GM12873 (cell line): ENCODE measurements at regions not wholly inside any gene's neighbourhood (a gene's known extent, or its start where the extent isn't known, plus 50 kb on each side); places are given as distances from the start of the nearest gene placed in this dataset.

Source experiments
- TF ChIP-seq, protein P1 (sequence below): IDR thresholded peaks from 2 replicates; pipeline ENCODE4 v1.5.1; 2012; ENCODE audit warnings: low read depth, mild to moderate bottlenecking, moderate library complexity, low read length, control low read depth; ENCODE audit not compliant: insufficient read depth; ENCODE audit errors: missing control alignments

DNA sequence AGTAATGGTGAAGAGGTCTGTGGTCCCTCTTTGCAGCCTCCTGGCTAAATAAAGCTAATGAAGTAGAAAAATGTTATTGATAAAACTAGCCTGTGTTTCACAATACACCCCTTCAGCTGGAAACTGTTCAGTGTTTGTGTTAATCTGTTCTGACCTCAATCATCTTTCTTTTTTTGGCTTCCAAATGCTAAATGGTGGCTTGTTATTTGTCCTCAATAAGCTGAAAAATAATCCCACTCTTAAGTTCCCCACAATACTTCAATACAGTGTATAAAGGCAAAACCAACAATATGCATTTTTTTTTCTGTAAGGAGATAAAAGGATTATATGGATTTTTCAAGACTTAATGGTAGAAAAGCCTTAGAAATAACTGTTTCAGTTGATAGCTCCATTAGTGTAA lies 560.5 kb downstream of the TUSC1 start:
- TF ChIP-seq, protein P1, sequence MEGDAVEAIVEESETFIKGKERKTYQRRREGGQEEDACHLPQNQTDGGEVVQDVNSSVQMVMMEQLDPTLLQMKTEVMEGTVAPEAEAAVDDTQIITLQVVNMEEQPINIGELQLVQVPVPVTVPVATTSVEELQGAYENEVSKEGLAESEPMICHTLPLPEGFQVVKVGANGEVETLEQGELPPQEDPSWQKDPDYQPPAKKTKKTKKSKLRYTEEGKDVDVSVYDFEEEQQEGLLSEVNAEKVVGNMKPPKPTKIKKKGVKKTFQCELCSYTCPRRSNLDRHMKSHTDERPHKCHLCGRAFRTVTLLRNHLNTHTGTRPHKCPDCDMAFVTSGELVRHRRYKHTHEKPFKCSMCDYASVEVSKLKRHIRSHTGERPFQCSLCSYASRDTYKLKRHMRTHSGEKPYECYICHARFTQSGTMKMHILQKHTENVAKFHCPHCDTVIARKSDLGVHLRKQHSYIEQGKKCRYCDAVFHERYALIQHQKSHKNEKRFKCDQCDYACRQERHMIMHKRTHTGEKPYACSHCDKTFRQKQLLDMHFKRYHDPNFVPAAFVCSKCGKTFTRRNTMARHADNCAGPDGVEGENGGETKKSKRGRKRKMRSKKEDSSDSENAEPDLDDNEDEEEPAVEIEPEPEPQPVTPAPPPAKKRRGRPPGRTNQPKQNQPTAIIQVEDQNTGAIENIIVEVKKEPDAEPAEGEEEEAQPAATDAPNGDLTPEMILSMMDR: no peak

DNA sequence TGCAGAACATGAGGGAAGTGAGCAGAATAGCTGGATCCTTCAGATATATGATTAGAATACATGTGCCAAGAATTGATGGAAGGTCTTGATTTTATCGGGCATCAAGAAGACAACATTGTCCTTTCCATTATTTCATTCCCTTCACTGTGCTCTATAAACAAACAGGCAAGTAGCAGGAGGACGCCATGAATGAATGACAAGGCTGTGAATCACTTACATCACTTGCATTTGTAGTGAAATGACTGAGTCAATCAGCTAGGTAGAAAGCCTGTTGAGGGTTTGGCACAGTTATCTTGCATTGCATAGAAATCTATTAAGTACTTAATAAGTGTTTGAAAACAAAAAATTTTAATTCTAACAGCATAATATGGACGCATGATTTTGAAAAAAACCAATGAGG lies 548.8 kb upstream of the IZUMO3 start:
- TF ChIP-seq, protein P1: no peak

DNA sequence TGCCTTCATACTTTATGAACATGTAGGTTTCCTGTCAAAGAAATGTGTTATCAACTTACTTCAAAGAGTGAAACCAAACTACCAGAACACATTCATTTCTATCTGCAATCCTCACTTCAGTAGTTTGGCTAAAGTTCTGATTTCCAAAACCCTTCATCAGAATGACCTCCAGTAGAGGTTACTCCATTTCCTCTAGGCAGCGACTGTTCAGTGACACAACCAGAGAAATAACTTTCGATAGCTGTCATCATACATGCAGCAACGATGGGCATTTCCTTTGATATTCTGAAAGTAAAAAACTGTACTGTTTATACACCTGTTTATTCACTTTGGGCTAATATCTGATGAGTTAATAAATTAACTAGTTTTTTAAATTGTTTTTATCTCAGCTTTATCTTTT lies 532.5 kb upstream of the IZUMO3 start:
- TF ChIP-seq, protein P1: no peak

DNA sequence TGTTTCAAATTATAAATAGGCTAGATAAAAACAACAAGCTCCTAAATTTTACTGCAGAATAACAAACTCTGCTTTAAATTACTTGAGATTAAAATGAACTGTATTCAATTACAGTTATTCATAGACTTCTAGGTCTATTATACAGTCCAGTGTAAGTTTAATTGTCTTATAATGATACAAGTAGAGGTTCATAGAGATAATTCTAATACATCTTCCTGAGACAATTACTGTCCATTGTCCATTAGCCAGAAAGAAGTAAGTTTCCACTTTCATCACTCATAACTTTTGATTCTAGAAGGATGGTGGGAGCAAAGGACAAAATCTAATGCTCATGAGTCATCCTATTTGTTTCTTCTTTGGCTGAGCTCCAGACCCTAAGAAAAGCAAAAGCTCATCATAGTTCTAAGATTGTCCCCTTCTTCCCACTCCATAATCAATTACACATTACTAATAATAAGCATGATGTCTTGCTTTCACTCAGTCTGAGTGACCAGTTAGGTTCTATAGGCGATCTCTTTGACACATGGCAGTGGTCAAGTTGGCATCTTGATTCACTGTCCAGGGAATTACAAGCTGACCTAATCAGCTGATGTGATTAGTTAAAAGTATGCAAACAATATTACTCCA lies 502.5 kb upstream of the IZUMO3 start:
- TF ChIP-seq, protein P1: no peak

DNA sequence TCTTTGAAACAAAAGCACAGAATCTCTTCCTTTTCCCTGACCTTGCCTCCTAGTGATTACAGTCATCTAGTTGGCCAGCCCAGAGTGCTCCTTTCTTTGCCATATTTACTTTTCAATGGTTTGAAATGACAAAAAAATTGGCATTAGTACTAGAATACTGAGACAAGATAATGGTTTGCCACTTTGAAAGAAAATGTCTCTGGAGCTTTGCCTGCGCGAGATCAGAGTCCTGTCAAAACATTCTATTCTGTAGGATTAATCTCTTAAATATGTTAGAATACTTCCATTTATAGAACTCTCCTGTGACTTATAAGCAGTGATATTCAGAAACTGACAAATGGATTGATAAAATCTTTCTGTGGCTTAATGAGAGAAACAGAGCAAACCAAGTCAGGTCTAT lies 484.0 kb upstream of the IZUMO3 start:
- TF ChIP-seq, protein P1: no peak

DNA sequence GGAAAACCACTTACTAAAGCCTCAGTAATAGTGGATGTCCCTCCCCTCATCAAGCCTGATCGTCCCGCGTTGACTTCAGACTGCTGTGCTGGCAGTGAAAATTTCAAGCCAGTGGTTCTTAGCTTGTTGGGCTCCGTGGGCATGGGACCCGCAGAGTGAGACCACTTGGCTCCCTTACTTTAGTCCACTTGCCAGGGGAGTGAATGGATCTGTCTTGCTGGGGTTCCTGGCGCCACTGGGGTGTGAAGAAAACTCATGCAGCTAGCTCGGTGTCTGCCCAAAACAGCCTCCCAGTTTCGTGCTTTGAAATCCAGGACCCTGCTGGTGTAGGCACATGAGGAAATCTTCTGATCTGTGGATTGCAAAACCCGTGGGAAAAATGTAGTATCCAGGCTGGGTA lies 480.0 kb upstream of the IZUMO3 start:
- TF ChIP-seq, protein P1: no peak

DNA sequence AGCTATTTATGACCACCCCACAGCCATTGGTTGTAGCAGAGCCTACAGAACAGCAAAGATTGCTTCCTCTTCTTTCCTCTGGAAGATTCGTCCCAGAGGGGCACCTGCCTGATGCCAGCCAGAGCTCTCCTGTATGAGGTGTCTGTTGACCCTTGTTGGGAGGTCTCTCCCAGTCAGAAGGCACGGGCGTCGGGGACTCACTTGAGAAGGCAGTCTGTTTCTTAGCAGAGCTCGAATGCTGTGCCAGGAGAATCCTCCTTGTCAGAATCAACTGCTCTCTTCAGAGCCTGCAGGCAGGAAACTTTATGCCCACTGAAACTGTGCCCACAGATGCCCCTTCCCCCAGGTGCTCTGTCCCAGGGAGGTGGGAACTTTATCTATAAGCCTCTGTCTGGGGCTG lies 479.5 kb upstream of the IZUMO3 start:
- TF ChIP-seq, protein P1: no peak
